ENCODE measurements at regions not wholly inside any gene's neighbourhood (a gene's known extent, or its start where the extent isn't known, plus 50 kb on each side); places are given as distances from the start of the nearest gene placed in this dataset.

DNA sequence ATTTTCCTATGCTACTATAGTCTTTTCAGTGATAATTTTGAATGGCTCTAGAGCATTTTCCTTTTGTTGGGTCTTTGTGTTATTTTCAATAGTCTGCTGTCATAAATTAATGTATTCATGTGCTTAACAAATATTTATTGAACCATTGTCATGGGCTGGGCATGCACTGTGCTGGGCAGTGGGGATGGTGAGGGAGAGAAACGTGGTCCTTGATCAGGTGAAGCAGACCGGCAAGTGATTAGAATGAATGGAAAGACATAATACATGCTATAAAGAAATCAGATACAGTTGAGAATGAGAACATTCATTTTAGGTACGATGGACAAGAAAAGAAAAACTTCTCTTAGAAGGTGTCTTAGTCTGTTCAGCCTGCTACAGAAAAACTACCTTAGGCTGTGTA is 66.1 kb downstream of the KIF4B start:
- no peaks in the 10 kb centered on the region for H3K9me3 ChIP-seq (ENCODE audit: insufficient read depth, low read length, severe bottlenecking)
- ATAC-seq (ENCODE audit: insufficient read depth, low read depth) (no peak), DNase-seq (no peak)
- no peaks in the 10 kb centered on the region for H3K4me1 ChIP-seq (ENCODE audit: insufficient read depth, low read length)
- H3K27me3 ChIP-seq (ENCODE audit: insufficient read depth, low read length, poor library complexity): peaks cover 13% of the 10 kb centered on the region
- H3K4me2 ChIP-seq (ENCODE audit: insufficient read depth, low read length): no peak overlapping the region
- H3K9ac ChIP-seq (ENCODE audit: low read depth, low read length): no peak overlapping the region
- TF ChIP-seq, protein P1, sequence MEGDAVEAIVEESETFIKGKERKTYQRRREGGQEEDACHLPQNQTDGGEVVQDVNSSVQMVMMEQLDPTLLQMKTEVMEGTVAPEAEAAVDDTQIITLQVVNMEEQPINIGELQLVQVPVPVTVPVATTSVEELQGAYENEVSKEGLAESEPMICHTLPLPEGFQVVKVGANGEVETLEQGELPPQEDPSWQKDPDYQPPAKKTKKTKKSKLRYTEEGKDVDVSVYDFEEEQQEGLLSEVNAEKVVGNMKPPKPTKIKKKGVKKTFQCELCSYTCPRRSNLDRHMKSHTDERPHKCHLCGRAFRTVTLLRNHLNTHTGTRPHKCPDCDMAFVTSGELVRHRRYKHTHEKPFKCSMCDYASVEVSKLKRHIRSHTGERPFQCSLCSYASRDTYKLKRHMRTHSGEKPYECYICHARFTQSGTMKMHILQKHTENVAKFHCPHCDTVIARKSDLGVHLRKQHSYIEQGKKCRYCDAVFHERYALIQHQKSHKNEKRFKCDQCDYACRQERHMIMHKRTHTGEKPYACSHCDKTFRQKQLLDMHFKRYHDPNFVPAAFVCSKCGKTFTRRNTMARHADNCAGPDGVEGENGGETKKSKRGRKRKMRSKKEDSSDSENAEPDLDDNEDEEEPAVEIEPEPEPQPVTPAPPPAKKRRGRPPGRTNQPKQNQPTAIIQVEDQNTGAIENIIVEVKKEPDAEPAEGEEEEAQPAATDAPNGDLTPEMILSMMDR (IDR thresholded peaks at IDR 0.05; ENCODE audit: borderline replicate concordance, extremely low read depth, low read length, poor library complexity, severe bottlenecking): no peak
- TF ChIP-seq EZH2 (IDR thresholded peaks at IDR 0.05; ENCODE audit: borderline replicate concordance, low read depth, low read length, severe bottlenecking): no peak
- no peaks in the 10 kb centered on the region for H3K36me3 ChIP-seq (ENCODE audit: insufficient read depth, low read length)
- H3K27ac ChIP-seq (ENCODE audit: low read length): no peak overlapping the region
- no peak overlapping the region for H3K4me3 ChIP-seq (ENCODE audit: low read depth in 1 of 2, low read length in 2 of 2)
- no peaks in the 10 kb centered on the region for H3K79me2 ChIP-seq (ENCODE audit: insufficient read depth, low read length)
- H2AFZ ChIP-seq (ENCODE audit: low read depth, low read length): no peak overlapping the region
- H4K20me1 ChIP-seq (ENCODE audit: insufficient read depth, low read length): no peaks in the 10 kb centered on the region

DNA sequence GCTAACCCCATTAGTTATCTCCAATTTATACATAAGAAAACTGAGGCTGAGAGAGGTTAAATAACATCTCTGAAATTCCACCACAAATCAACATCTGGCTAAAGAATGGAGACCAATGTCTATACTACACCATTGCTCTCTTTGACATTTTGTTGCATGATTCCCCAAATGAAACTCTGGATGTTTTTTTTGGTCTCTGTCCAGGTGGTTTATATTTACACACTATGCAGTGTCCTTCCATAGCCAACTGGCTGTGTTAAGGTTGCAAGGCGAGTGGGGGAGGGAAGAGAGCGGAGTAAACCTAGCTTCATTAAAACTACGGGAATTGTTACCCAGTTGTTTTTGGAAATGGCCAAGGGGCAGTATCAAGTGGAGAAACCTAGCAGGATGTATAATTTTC is 67.2 kb downstream of the KIF4B start:
- H3K4me2 ChIP-seq (ENCODE audit: insufficient read depth, low read length): no peak overlapping the region
- H3K4me1 ChIP-seq (ENCODE audit: insufficient read depth, low read length): no peaks in the 10 kb centered on the region
- H3K4me3 ChIP-seq (ENCODE audit: low read depth in 1 of 2, low read length in 2 of 2): no peak overlapping the region
- H3K36me3 ChIP-seq (ENCODE audit: insufficient read depth, low read length): no peaks in the 10 kb centered on the region
- no peaks in the 10 kb centered on the region for H3K9me3 ChIP-seq (ENCODE audit: insufficient read depth, low read length, severe bottlenecking)
- TF ChIP-seq, protein P1 (IDR thresholded peaks at IDR 0.05; ENCODE audit: borderline replicate concordance, extremely low read depth, low read length, poor library complexity, severe bottlenecking): no peak
- TF ChIP-seq EZH2 (IDR thresholded peaks at IDR 0.05; ENCODE audit: borderline replicate concordance, low read depth, low read length, severe bottlenecking): no peak
- DNase-seq (no peak), ATAC-seq (ENCODE audit: insufficient read depth, low read depth) (no peak)
- no peak overlapping the region for H3K27ac ChIP-seq (ENCODE audit: low read length)
- no peak overlapping the region for H3K9ac ChIP-seq (ENCODE audit: low read depth, low read length)
- H3K79me2 ChIP-seq (ENCODE audit: insufficient read depth, low read length): no peaks in the 10 kb centered on the region
- peaks cover 18% of the 10 kb centered on the region for H3K27me3 ChIP-seq (ENCODE audit: insufficient read depth, low read length, poor library complexity)
- H4K20me1 ChIP-seq (ENCODE audit: insufficient read depth, low read length): no peaks in the 10 kb centered on the region
- no peak overlapping the region for H2AFZ ChIP-seq (ENCODE audit: low read depth, low read length)

DNA sequence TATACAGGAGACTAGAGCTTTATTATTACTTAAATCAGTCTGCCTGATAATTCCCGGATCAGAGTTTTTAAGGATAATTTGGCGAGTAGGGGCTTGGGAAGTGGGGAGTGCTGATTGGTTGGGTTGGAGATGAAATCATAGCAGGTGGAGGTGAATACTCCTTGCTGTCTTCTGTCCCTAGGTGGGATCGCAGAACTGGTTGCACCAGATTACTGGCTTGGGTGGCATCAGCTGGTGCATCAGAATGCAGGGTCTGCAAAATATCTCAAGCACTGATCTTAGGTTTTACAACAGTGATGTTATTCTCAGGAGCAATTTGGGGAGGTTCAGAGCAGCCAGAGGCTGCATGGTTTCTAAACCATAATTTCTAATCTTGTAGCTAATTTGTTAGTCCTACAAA is 68.1 kb downstream of the KIF4B start:
- ATAC-seq (ENCODE audit: insufficient read depth, low read depth) (no peak), DNase-seq (no peak)
- no peak overlapping the region for H3K4me3 ChIP-seq (ENCODE audit: low read depth in 1 of 2, low read length in 2 of 2)
- no peaks in the 10 kb centered on the region for H3K79me2 ChIP-seq (ENCODE audit: insufficient read depth, low read length)
- H3K4me2 ChIP-seq (ENCODE audit: insufficient read depth, low read length): no peak overlapping the region
- no peak overlapping the region for H3K9ac ChIP-seq (ENCODE audit: low read depth, low read length)
- no peaks in the 10 kb centered on the region for H3K9me3 ChIP-seq (ENCODE audit: insufficient read depth, low read length, severe bottlenecking)
- no peak overlapping the region for H3K27ac ChIP-seq (ENCODE audit: low read length)
- TF ChIP-seq EZH2 (IDR thresholded peaks at IDR 0.05; ENCODE audit: borderline replicate concordance, low read depth, low read length, severe bottlenecking): no peak
- TF ChIP-seq, protein P1 (IDR thresholded peaks at IDR 0.05; ENCODE audit: borderline replicate concordance, extremely low read depth, low read length, poor library complexity, severe bottlenecking): no peak
- no peaks in the 10 kb centered on the region for H3K4me1 ChIP-seq (ENCODE audit: insufficient read depth, low read length)
- H3K36me3 ChIP-seq (ENCODE audit: insufficient read depth, low read length): no peaks in the 10 kb centered on the region
- no peak overlapping the region for H2AFZ ChIP-seq (ENCODE audit: low read depth, low read length)
- no peaks in the 10 kb centered on the region for H4K20me1 ChIP-seq (ENCODE audit: insufficient read depth, low read length)
- peaks cover 14% of the 10 kb centered on the region for H3K27me3 ChIP-seq (ENCODE audit: insufficient read depth, low read length, poor library complexity)

DNA sequence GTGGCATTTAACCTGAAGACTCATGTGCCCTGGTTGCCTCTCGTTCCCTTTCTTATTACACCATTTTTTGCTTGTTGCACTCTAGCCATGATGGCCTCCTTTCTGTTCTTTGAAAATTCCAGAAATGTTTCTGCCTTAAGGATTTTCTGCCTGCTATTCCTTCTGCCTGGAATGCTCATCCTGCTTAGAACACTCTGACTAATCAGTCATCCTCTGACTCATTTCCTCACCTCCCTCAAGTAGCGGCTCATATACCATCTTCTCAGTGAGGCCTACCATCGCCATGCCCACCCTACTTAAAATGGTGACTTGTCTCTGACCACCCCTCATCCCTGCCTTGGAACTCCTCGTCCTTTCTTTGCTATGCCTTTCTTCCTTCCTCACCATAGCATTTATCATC is 68.8 kb downstream of the KIF4B start:
- H3K9ac ChIP-seq (ENCODE audit: low read depth, low read length): no peak overlapping the region
- H3K4me1 ChIP-seq (ENCODE audit: insufficient read depth, low read length): no peaks in the 10 kb centered on the region
- no peaks in the 10 kb centered on the region for H3K79me2 ChIP-seq (ENCODE audit: insufficient read depth, low read length)
- H3K36me3 ChIP-seq (ENCODE audit: insufficient read depth, low read length): no peaks in the 10 kb centered on the region
- no peaks in the 10 kb centered on the region for H4K20me1 ChIP-seq (ENCODE audit: insufficient read depth, low read length)
- TF ChIP-seq, protein P1 (IDR thresholded peaks at IDR 0.05; ENCODE audit: borderline replicate concordance, extremely low read depth, low read length, poor library complexity, severe bottlenecking): no peak
- TF ChIP-seq EZH2 (IDR thresholded peaks at IDR 0.05; ENCODE audit: borderline replicate concordance, low read depth, low read length, severe bottlenecking): no peak
- no peak overlapping the region for H3K4me3 ChIP-seq (ENCODE audit: low read depth in 1 of 2, low read length in 2 of 2)
- no peaks in the 10 kb centered on the region for H3K9me3 ChIP-seq (ENCODE audit: insufficient read depth, low read length, severe bottlenecking)
- no peak overlapping the region for H3K27ac ChIP-seq (ENCODE audit: low read length)
- H2AFZ ChIP-seq (ENCODE audit: low read depth, low read length): no peak overlapping the region
- peaks cover 14% of the 10 kb centered on the region for H3K27me3 ChIP-seq (ENCODE audit: insufficient read depth, low read length, poor library complexity)
- DNase-seq (no peak), ATAC-seq (ENCODE audit: insufficient read depth, low read depth) (no peak)
- H3K4me2 ChIP-seq (ENCODE audit: insufficient read depth, low read length): no peak overlapping the region

All from DND-41 (cell line).